Fibroblast of skin of back (primary cell): ENCODE measurements at regions not wholly inside any gene's neighbourhood (a gene's known extent, or its start where the extent isn't known, plus 50 kb on each side); places are given as distances from the start of the nearest gene placed in this dataset.

Experiments used
- DNase-seq: peaks from one replicate; pipeline ENCODE4 v3.0.0-alpha.2; 2013

DNA sequence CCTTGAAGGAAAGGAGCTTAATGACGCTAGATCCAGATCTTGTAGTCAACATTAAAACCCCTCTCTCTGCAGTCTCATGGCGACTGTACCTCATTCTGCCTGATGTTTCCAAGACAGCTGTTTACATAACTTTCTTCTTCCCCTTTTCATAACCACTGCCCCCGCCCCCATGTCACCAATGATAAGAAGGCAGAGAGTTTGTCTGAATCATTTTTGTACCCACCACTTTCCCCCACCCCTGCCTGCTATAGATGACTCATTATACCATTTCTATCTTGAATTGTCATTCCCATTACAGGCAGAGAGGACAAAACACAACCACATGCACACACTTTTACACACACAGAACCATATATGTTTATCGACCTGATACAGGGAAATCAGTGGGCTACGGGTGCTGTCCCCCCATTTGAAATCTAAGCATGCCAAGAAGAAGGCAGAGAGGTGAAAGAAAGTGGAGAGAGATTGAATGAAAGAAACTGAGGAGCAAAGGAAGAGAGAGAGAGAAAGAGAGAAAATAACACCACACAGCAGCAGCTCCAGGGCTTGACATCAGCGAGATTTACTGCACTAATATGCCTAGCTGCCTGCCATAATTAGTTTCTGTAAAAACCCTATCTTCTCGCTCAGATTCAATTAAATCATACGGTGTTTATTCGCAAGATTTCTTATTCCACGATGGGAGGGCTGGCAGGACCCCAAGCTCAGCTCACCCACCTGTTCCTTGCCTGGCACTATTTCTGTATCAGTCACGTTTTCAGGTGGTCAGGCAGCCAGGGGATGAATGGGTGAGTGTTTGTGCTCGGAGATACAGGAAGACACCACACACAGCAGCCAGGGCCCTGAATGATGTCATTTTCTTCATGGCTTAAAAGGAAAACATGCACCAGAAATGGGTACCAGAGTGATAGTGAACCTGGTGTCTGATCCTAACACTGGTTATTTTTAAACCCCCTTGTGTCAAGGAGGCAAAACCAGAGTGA, 114.3 kb upstream of the SERP2 start:
- DNase-seq = peak; percentile 81

DNA sequence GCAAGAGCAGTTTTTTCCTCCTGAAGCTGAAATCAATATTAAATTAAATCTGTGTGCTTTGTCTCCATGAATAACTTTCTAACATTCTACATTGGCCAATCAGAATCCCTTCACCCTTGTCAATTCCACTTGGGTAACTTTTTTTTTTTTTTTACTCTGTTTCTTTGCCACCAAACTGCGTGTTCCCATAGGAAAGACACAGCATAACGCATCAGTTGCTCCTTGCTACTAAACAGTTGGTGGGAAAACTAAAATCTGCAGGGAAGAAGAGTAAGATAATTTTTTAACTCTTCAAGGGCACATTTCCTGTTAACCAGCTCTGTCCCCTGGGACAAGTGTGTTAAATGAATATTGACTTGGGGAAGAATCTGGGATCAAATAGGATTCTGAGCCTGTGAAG, 113.3 kb upstream of the SERP2 start:
- no peak for DNase-seq

- DNase-seq = no peak
These were observed 109.6 kb upstream of the SERP2 start for GRCh38 chr13:44263751-44264620.

- DNase-seq = no peak
These were observed 107.3 kb upstream of the SERP2 start for GRCh38 chr13:44266305-44266704.

- DNase-seq = no peak
These were observed 106.9 kb upstream of the SERP2 start for GRCh38 chr13:44266772-44267171.

DNA sequence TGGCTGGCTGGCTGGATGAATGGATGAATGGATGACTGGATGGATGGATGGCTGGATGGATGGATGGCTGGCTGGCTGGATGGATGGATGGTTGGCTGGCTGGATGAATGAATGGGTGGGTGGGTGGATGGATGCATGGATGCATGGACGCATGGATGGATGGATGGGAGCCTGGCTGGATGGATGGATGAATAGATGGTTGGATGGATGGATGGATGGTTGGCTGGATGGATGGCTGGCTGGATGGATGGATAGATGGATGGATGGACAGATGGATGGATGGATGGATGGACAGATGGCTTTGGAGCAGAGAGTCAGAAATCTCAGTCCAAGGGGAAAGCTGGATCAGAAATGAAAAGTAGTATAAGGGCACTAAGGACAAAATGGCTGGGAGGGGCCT, 106.4 kb upstream of the SERP2 start:
- DNase-seq = no peak

- DNase-seq = peak; percentile 82
These were observed 105.6 kb upstream of the SERP2 start for GRCh38 chr13:44267980-44268379.

- DNase-seq = no peak
These were observed 104.6 kb upstream of the SERP2 start for GRCh38 chr13:44268980-44269379.

DNA sequence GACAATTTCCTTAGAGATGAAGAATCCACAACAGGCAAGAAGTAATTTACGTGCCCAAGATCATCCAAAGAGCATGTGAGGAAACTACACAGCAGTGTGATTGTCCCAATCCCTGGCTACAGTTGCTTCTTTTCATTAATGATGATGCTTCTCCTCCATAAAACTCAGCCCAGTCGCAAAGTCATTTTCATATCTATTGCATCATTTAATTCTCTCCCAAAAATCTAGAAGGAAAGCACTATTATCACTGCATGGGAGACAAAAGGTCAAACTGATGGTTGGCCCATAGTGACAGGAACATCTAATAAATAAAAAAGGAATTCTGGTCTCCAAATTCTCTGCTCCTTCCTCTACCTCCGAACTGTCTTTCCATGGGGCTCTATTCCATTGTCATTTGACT, 103.5 kb upstream of the SERP2 start:
- no peak for DNase-seq

- no peak for DNase-seq
These were observed 102.6 kb upstream of the SERP2 start for GRCh38 chr13:44271031-44271455.

GRCh38 chr13:44271473-44271872, 102.2 kb upstream of the SERP2 start:
- DNase-seq = no peak

DNA sequence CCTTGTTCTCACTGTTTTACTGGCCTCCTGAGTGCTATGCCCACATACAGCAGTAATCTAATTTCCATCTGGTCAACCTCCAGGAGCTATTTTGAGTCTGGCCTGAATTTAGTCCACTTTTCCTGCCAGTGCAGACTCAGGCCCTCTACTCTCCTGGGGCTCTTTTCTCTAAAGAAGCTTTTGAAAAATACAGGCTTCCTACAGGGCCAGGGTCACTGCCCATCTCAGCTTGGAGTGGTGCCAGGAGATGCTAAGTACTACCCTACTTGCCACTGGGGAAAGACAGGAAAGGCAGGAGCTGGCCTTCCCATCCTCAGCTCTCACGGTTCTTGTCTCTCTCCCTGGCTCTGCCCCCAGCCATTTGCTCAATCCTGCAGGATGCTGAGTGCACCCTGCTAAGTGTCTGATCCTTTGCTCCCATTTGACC, 101.7 kb upstream of the SERP2 start:
- DNase-seq = no peak

- no peak for DNase-seq
These were observed 100.9 kb upstream of the SERP2 start for GRCh38 chr13:44272692-44273091.

DNA sequence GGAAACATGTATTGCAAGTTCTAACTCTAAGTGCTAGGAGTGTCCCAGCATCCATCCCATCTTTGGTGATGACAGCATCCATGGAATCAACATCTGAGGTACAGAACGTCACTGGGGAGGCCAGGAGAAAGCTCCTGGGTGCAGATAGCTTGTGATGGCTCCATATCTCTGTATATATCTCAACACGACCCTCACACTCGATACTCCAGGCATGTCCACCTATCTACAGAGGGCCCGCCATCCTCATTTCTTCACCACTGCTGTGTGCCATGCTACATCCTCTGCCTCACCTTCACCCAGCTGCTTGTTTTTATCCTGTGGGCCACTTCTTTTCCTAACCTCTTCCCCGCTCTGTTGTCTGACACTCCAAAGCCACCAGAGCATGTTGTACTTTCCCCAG, 100.4 kb upstream of the SERP2 start:
- no peak for DNase-seq

GRCh38 chr13:44273991-44274770, 99.4 kb upstream of the SERP2 start:
- DNase-seq = peak; percentile 49

DNA sequence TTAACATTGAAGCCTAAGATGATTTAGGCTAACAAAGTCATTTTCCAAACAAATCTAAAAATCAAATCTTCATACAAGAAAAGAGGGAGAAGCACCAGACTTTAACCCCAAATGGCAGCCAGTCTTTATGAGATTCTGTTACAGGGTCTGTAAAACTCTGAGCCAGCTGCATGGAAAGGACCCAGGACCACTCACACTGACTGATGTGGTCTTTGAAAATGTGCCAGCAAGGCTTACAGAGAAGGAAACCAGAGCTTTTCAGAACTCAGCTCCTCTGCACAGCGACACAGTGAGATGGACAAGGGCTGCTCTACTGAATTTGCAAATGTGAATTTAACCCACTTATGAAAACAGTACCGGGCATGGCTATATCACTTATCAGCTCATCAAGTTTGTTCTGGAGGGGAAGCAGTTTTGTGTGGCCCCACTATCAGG, 98.8 kb upstream of the SERP2 start:
- no peak for DNase-seq

DNA sequence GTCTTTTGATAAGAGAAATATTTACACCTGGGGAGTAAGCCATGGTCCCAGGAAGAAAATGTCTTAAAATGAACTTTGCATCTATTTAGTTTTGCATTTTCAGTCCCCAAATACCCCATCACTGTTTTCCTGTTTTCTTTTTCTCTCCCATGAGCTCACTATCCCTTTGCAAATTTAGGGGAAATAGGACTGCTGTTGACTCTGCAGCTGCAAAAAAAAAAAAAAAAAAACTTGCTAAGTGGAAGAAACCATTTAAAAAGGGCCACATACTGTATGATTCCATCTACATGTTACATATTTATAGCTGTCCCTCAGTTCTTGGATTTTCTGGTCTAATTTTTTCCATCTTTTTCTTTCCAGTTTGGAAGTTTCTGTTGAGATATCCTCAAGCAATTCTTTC, 98.2 kb upstream of the SERP2 start:
- DNase-seq = no peak

DNA sequence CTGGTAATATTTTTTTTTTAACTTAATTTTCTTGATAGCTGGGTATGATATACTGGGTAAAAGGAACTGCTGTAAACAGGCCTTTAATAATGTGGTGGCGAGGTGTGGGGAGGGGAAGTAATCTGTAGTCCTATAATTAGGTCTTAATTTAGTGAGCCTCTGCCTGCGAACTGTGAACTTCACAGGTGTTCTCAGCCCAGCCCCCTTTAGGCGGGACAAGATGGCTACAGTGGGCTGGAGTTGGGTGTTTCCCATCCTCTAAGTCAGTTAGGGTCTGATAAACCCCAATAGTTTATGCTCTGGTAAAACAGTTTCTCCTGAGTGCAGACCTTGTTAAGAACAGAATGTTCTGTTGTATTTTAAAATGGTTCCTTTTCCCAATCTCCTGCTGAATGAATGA, 97.6 kb upstream of the SERP2 start:
- DNase-seq = no peak

DNA sequence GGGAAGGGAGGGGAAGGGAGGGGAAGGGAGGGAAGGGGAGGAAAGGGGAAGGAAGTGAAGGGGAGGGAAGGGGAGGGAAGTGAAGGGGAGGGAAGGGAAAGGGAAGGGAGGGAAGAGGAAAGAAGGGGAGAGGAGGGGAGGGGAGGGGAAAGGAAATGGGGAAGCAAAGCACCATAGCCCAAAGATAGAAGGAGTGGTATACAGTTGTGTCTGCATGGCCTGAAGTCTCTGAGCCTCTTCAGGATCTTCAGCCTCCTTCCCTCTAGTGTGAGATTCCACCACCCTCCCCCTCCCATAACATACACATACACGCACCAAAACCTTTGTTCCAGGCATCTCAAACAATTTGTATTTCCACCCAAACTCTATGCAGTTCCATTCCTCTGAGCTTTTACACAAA, 96.2 kb upstream of the SERP2 start:
- DNase-seq = no peak

DNA sequence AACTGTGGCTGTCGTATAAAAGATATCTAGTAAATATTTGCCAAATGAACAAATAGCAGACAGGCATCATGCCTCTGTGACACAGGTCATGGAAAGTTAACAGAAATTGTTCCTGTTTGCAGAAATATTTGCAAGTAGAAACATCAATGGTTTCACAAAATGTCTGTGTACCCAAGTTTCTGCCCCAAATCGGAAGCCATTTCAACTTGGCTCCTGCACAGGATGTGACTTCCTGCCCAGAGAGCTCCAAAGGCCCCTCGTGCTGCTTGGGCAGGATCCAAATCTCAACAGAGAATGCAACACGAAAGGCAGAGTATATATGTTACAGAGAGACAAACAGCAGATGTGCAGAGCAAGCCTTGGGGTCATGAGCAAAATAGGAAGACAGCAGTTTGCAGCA, 95.5 kb upstream of the SERP2 start:
- DNase-seq = no peak

GRCh38 chr13:44280456-44280855, 93.2 kb upstream of the SERP2 start:
- peak; percentile 74 for DNase-seq

- no peak for DNase-seq
These were observed 92.2 kb upstream of the SERP2 start for GRCh38 chr13:44281252-44282000.
